Colonic mucosa (tissue), 4 donors: ENCODE measurements at regions not wholly inside any gene's neighbourhood (a gene's known extent, or its start where the extent isn't known, plus 50 kb on each side); places are given as distances from the start of the nearest gene placed in this dataset.

Experiments
- DNase-seq: peaks from one replicate; pipeline ENCODE4 v3.0.0-alpha.2; 2020
- H3K27ac ChIP-seq: fragments of 200-600 bp; one replicate; pipeline ENCODE4 v1.8.0; 2021
- H3K27me3 ChIP-seq: fragments of 200-600 bp; one replicate; pipeline ENCODE4 v1.8.0; 2021
- H3K36me3 ChIP-seq: fragments of 200-600 bp; one replicate; pipeline ENCODE4 v1.8.0; 2021
- H3K4me1 ChIP-seq: fragments of 200-600 bp; one replicate; pipeline ENCODE4 v1.8.0; 2021; ENCODE audit warnings: mild to moderate bottlenecking
- H3K4me3 ChIP-seq: fragments of 200-600 bp; one replicate; pipeline ENCODE4 v1.8.0; 2021
- H3K9ac ChIP-seq, 2 donors: one replicate each; pipeline ENCODE4 v1.7.0; 2013; ENCODE audit warnings: control low read depth in 2 of 2, low read depth in 2 of 2, low read length in 2 of 2
- H3K9me3 ChIP-seq: fragments of 200-600 bp; one replicate; pipeline ENCODE4 v1.8.0; 2021
- intact Hi-C: fragments of 100-400 bp; cut with DNase I; formaldehyde crosslinking; loops from one replicate; pipeline ENCODE4 v1.14.1; 2022
- TF ChIP-seq, protein P1 (sequence below): fragments of 200-600 bp; IDR thresholded peaks from one replicate; pipeline ENCODE4 v1.8.0; 2022; ENCODE audit warnings: antibody characterized with exemption, mild to moderate bottlenecking
- donor health status: healthy.
- donor health status: DM: no; HTN: no; CAD: no.
- donor health status: DM: no; HTN: no; CAD: no.

DNA sequence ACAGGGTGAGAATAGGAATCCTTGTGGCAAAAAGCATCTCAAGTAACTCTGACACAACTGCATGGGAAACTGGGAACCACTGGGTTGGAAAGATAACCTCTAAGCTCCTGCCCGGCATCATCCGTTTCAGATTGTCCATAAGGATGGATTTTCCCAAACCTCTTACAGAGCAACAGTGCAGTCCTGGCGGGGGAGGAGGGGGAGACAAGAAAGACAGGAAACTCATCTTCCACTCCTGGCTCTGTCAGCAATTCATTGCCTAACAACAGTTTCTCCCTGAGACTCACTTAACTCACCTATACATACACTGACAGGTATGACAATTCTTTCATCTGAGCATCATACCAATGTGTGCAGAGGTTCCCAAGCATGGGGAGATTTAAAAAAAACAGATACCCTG lies 279.0 kb downstream of the RPLP1 start:
- Histone ChIP-seq H3K4me1 (no peaks in the 10 kb centered on the region), H3K27ac (no peak overlapping the region), H3K9ac (no peak overlapping the region), H3K9me3 (no peaks in the 10 kb centered on the region), H3K4me3 (no peak overlapping the region), H3K36me3 (no peaks in the 10 kb centered on the region), H3K27me3 (no peaks in the 10 kb centered on the region)
- TF ChIP-seq, protein P1, sequence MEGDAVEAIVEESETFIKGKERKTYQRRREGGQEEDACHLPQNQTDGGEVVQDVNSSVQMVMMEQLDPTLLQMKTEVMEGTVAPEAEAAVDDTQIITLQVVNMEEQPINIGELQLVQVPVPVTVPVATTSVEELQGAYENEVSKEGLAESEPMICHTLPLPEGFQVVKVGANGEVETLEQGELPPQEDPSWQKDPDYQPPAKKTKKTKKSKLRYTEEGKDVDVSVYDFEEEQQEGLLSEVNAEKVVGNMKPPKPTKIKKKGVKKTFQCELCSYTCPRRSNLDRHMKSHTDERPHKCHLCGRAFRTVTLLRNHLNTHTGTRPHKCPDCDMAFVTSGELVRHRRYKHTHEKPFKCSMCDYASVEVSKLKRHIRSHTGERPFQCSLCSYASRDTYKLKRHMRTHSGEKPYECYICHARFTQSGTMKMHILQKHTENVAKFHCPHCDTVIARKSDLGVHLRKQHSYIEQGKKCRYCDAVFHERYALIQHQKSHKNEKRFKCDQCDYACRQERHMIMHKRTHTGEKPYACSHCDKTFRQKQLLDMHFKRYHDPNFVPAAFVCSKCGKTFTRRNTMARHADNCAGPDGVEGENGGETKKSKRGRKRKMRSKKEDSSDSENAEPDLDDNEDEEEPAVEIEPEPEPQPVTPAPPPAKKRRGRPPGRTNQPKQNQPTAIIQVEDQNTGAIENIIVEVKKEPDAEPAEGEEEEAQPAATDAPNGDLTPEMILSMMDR, result no peak
- DNase-seq, result no peak
- intact Hi-C loops, result loop anchor here (5.0 kb wide), 1 partner anchor 736 kb away; no protein-coding TSS in a partner anchor

DNA sequence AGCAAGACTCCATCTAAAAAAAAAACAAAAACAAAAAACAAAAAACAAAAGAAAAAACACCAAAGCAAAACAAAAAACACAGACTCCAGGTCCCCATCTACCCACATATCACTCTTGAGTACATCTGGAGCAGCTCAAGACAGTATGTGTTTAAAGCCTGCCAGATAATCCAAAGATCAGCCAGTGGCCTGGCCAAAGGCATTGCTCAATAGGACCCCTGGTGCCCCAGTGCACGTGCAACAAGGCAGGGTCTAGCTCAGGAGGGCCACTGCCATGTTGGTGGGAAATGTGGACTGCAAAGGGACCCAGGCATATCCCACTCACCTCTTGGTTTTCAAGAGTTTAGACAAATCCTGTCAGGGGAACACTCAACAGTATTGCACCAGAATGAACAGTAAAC lies 279.5 kb downstream of the RPLP1 start:
- H3K27me3 ChIP-seq, result no peaks in the 10 kb centered on the region
- intact Hi-C loops, result loop anchor here (5.0 kb wide), 1 partner anchor 735 kb away; no protein-coding TSS in a partner anchor
- no peak overlapping the region for H3K4me3 ChIP-seq
- no peaks in the 10 kb centered on the region for H3K36me3 ChIP-seq
- H3K9ac ChIP-seq, result no peak overlapping the region
- H3K4me1 ChIP-seq, result no peaks in the 10 kb centered on the region
- TF ChIP-seq, protein P1, result no peak
- DNase-seq, result no peak
- H3K27ac ChIP-seq, result no peak overlapping the region
- H3K9me3 ChIP-seq, result no peaks in the 10 kb centered on the region

- TF ChIP-seq, protein P1, result no peak
- no peak overlapping the region for H3K4me3 ChIP-seq
- no peaks in the 10 kb centered on the region for H3K36me3 ChIP-seq
- no peaks in the 10 kb centered on the region for H3K9me3 ChIP-seq
- H3K9ac ChIP-seq, result no peak overlapping the region
- intact Hi-C loops, result loop anchor here (5.0 kb wide), 1 partner anchor 733 kb away; no protein-coding TSS in a partner anchor
- no peaks in the 10 kb centered on the region for H3K27me3 ChIP-seq
- H3K4me1 ChIP-seq, result no peaks in the 10 kb centered on the region
- H3K27ac ChIP-seq, result no peak overlapping the region
- no peak for DNase-seq
Observed at GRCh38 chr15:69734699-69735098, 282.1 kb downstream of the RPLP1 start.

DNA sequence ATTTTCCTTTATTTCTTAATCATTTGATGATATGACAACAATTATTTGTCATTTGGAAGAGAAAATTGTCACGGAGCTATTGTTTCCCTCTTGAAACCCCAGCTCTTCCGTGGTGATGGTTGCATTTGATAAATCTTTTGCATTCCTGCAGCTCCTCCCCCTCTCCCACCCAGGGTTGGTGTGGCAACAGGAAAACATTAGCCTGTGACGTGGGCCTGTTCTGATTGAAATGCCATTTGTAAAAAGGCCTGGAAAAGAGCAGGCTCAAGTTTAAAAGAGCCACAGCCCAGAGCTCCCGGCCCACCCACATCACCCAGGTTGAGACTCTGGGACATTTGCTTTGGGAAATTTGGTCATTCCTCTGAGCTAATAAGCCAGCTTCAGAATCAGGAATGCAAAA lies 282.5 kb downstream of the RPLP1 start:
- Histone ChIP-seq H3K27me3 (no peaks in the 10 kb centered on the region), H3K36me3 (no peaks in the 10 kb centered on the region), H3K9ac (no peak overlapping the region), H3K4me1 (no peaks in the 10 kb centered on the region), H3K27ac (no peak overlapping the region), H3K9me3 (no peaks in the 10 kb centered on the region), H3K4me3 (no peak overlapping the region)
- no peak for DNase-seq
- intact Hi-C loops, result no loop called here
- TF ChIP-seq, protein P1, result no peak

DNA sequence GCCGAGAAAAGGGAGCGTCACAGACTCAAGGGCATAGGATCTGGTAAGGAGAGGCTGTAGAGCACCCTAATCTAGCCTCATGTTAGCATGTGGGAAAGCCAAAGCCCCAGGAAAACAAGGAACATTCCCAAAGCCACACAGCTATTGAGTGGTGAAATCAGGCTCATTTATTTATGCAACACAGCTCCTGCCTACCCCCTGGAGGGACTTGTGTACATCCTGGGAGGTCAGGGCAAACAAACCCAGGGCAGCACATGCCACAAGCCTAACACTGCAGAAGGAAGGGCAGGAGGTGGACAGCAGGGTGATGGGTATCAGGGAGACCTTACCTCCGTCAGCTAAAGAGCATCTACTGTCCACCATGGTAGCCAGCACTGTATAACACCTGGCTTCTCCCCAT lies 283.5 kb downstream of the RPLP1 start:
- H3K4me1 ChIP-seq, result no peaks in the 10 kb centered on the region
- H3K27me3 ChIP-seq, result no peaks in the 10 kb centered on the region
- no peaks in the 10 kb centered on the region for H3K9me3 ChIP-seq
- no peak overlapping the region for H3K9ac ChIP-seq
- intact Hi-C loops, result no loop called here
- no peaks in the 10 kb centered on the region for H3K36me3 ChIP-seq
- H3K27ac ChIP-seq, result no peak overlapping the region
- TF ChIP-seq, protein P1, result no peak
- DNase-seq, result no peak
- no peak overlapping the region for H3K4me3 ChIP-seq

DNA sequence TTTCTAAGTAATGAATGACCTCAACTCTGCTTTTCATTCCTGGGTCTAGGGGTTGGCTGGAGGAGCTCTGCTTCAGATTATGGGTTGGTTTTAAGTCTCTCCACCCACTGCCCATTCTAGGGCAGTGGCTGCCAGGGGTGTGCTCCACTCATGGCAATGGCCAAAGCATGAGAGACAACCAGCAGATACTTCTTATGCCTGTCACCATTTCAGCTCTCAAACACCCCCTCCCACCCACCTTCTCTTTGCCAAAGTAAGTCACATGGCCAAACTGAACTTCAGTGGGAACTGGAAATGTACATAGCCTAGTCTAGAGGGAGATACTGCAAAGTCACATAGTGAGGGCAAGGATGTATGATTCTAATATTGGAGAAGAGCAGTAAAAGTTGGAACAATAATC lies 285.3 kb downstream of the RPLP1 start:
- no peak overlapping the region for H3K9ac ChIP-seq
- intact Hi-C loops, result no loop called here

More for the DNA sequence above, 285.3 kb downstream of the RPLP1 start:
- Histone ChIP-seq H3K9me3 (no peaks in the 10 kb centered on the region), H3K4me1 (no peaks in the 10 kb centered on the region), H3K36me3 (no peaks in the 10 kb centered on the region), H3K27ac (no peak overlapping the region), H3K27me3 (no peaks in the 10 kb centered on the region), H3K4me3 (no peak overlapping the region)
- TF ChIP-seq, protein P1, result no peak
- no peak for DNase-seq
